HepG2 (cell line): ENCODE measurements at regions not wholly inside any gene's neighbourhood (a gene's known extent, or its start where the extent isn't known, plus 50 kb on each side); places are given as distances from the start of the nearest gene placed in this dataset.

Source experiments
- ATAC-seq: fragments of 200-7000 bp; cut with Tn5 transposase; 3 replicates; pipeline ENCODE4 v1.9.1; 2020; ENCODE audit warnings: mild to moderate bottlenecking, moderate library complexity
- BruUV-seq: library from RNA; stranded (reverse); fragments of 400-500 nt; replicated peaks from 2 replicates; lab custom pipeline; 2021; lab: Mats Ljungman, UMichigan
- CTCF ChIA-PET: fragments of 300-600 bp; formaldehyde crosslinking; extraction: SDS; loops from one replicate; lab custom pipeline; 2021; ENCODE audit warnings: low total read pairs, inconsistent platforms, low intra/inter-chr PET ratio; lab: Yijun Ruan, JAX
- POLR2A ChIA-PET: fragments of 350-600 bp; sonication (Branson Sonifier 250); formaldehyde crosslinking; loops from one replicate; lab custom pipeline; 2020; ENCODE audit warnings: antibody characterized with exemption, inconsistent platforms; lab: Yijun Ruan, JAX
- DNase-seq: peaks from one replicate; pipeline ENCODE4 v3.0.0-alpha.2; 2015; ENCODE audit warnings: low spot score
- FAIRE-seq: peaks from 3 replicates; lab custom pipeline; 2011; peaks lifted over from hg19 to GRCh38; lab: Jason Lieb, UNC
- H2AFZ ChIP-seq: one replicate; pipeline ENCODE4 v1.6.1; 2011; ENCODE audit warnings: low read length, inconsistent platforms
- H3K27ac ChIP-seq: fragments of 300-600 bp; 3 replicates; pipeline ENCODE4 v1.8.0; 2011; ENCODE audit warnings: mixed run types, mild to moderate bottlenecking, mixed read lengths, low read length, inconsistent platforms; ENCODE audit not compliant: insufficient read depth; ENCODE audit errors: extremely low read length
- H3K27me3 ChIP-seq, 2 experiments: fragments of 200-600 bp in 1 of 2; 2 replicates in 1 of 2; 3 replicates in 1 of 2; pipeline versions ENCODE4 v1.6.0 to v1.8.0; 2011; ENCODE audit warnings: low read length in 2 of 2, mild to moderate bottlenecking in 2 of 2, moderate library complexity in 2 of 2, inconsistent platforms in 1 of 2; ENCODE audit not compliant: insufficient read depth in 2 of 2, control insufficient read depth in 1 of 2
- H3K36me3 ChIP-seq, 2 experiments: fragments of 200-600 bp in 1 of 2; replicated peaks in 1 of 2; 2 replicates in 1 of 2; 3 replicates in 1 of 2; pipeline versions ENCODE4 v1.5.1 to v1.8.0; 2011; ENCODE audit warnings: low read length in 2 of 2, inconsistent platforms in 1 of 2; ENCODE audit not compliant: insufficient read depth in 2 of 2, control insufficient read depth in 1 of 2
- H3K4me1 ChIP-seq: 2 replicates; pipeline ENCODE4 v1.5.1; 2012; ENCODE audit warnings: low read length, inconsistent platforms; ENCODE audit not compliant: insufficient read depth
- H3K4me2 ChIP-seq: 2 replicates; pipeline ENCODE4 v1.6.0; 2011; ENCODE audit warnings: low read depth, low read length, inconsistent platforms
- H3K4me3 ChIP-seq, 3 experiments: fragments of 200-600 bp in 1 of 3; sonication (generic), shearing (Covaris generic) in 1 of 3; replicated peaks in 1 of 3; 2 replicates each; pipeline ENCODE4 v1.5.1; 2011 to 2016; ENCODE audit warnings: low read length in 3 of 3, inconsistent platforms in 2 of 3, low read depth in 2 of 3, mild to moderate bottlenecking in 2 of 3, control low read depth in 1 of 3, mixed read lengths in 1 of 3; ENCODE audit not compliant: insufficient read depth in 1 of 3
- H3K79me2 ChIP-seq: one replicate; pipeline ENCODE4 v1.6.1; 2011; ENCODE audit warnings: low read length, inconsistent platforms; ENCODE audit not compliant: insufficient read depth
- H3K9ac ChIP-seq: 2 replicates; pipeline ENCODE4 v1.6.0; 2011; ENCODE audit warnings: mild to moderate bottlenecking, low read depth, low read length, inconsistent platforms; ENCODE audit not compliant: insufficient read depth
- H3K9me3 ChIP-seq: 2 replicates; pipeline ENCODE4 v1.5.1; 2012; ENCODE audit warnings: mild to moderate bottlenecking, low read length
- H4K20me1 ChIP-seq: 2 replicates; pipeline ENCODE4 v1.6.0; 2011; ENCODE audit warnings: inconsistent platforms, mild to moderate bottlenecking, low read length, moderate library complexity; ENCODE audit not compliant: insufficient read depth
- ARNTL ChIP-seq: sonication (generic); formaldehyde crosslinking; IDR thresholded peaks from 2 replicates; pipeline ENCODE4 v1.4.0; 2020; ENCODE audit warnings: mild to moderate bottlenecking, missing genetic modification reagents
- FOXA1 ChIP-seq, 2 experiments: fragments of 450-650 bp in 1 of 2; sonication (generic) in 1 of 2; formaldehyde crosslinking in 1 of 2; IDR thresholded peaks; 2 replicates each; pipeline versions ENCODE4 v1.4.0 to v1.6.1; 2016 to 2020; ENCODE audit warnings: missing genetic modification reagents in 1 of 2
- IRX3 ChIP-seq: sonication (generic); formaldehyde crosslinking; IDR thresholded peaks from 2 replicates; pipeline ENCODE4 v1.8.1; 2023; ENCODE audit warnings: mild to moderate bottlenecking, low read depth, missing genetic modification reagents, borderline replicate concordance
- NCOR1 ChIP-seq: fragments of 200-600 bp; sonication (generic); IDR thresholded peaks from 2 replicates; pipeline ENCODE4 v1.7.0; 2017; ENCODE audit warnings: antibody characterized with exemption, low read length, borderline replicate concordance
- RFX5 ChIP-seq: IDR thresholded peaks from 2 replicates; pipeline ENCODE4 v1.6.1; 2011; ENCODE audit warnings: low read depth, low read length, improper control_type of control experiment
- THAP7 ChIP-seq: sonication (generic); formaldehyde crosslinking; IDR thresholded peaks from 2 replicates; pipeline ENCODE4 v1.8.1; 2023; ENCODE audit warnings: mild to moderate bottlenecking, missing genetic modification reagents
- ZNF75D ChIP-seq: sonication (generic); formaldehyde crosslinking; IDR thresholded peaks from 2 replicates; pipeline ENCODE4 v1.8.1; 2023; ENCODE audit warnings: missing genetic modification reagents, mild to moderate bottlenecking, borderline replicate concordance
- ZNF775 ChIP-seq: sonication (generic); formaldehyde crosslinking; IDR thresholded peaks from 2 replicates; pipeline ENCODE4 v1.4.0; 2020; ENCODE audit warnings: missing genetic modification reagents, mild to moderate bottlenecking, moderate library complexity, borderline replicate concordance
- WGBS: methylation state at CpG from one replicate; pipeline ENCODE4 v1.1.6; 2017; ENCODE audit warnings: low lambda C conversion rate; 5-methylcytosine and 5-hydroxymethylcytosine counted together
- in situ Hi-C: cut with HindIII; loops from 2 replicates; pipeline ENCODE4 v1.10.0; 2017; ENCODE audit warnings: low pct_unique_long_range_greater_than_20kb; ENCODE audit not compliant: extremely low pct_ligation_motif_present
- intact Hi-C: fragments of 100-400 bp; cut with micrococcal nuclease; formaldehyde crosslinking; loops from one replicate; pipeline ENCODE4 v1.10.0; 2022; ENCODE audit not compliant: unreplicated experiment
- TF ChIP-seq, protein P1 (sequence below): sonication (generic); formaldehyde crosslinking; IDR thresholded peaks from 2 replicates; pipeline ENCODE4 v1.5.0; 2020; ENCODE audit warnings: missing genetic modification reagents
- TF ChIP-seq, protein P2 (sequence below): sonication (generic); formaldehyde crosslinking; IDR thresholded peaks from 2 replicates; pipeline ENCODE4 v1.5.1; 2020; ENCODE audit warnings: mild to moderate bottlenecking, moderate library complexity, missing genetic modification reagents

GRCh38 chr5:133694181-133694831, 82.0 kb upstream of the FSTL4 start:
- CTCF ChIA-PET: no interaction called here
- no peak overlapping the region for H3K4me3 ChIP-seq
- WGBS: 22% methylated on average over 6 of the region's 6 CpGs
- BruUV-seq: no TSS peak
- no peak overlapping the region for H2AFZ ChIP-seq
- no peak overlapping the region for H3K4me2 ChIP-seq
- no peaks in the 10 kb centered on the region for H3K36me3 ChIP-seq
- no peaks in the 10 kb centered on the region for H3K79me2 ChIP-seq
- no peak for FAIRE-seq
- H3K27me3 ChIP-seq: peaks cover 0 to 3% of the 10 kb centered on the region in 2 experiments; a peak in 3 of 5 replicates
- TF ChIP-seq ZNF775 (no peak), FOXA1 (IDR thresholded peaks at IDR 0.05) (no peak), FOXA1 (CRISPR knock-in tag; IDR thresholded peaks at IDR 0.05) (no peak), RFX5 (no peak), ZNF75D (CRISPR knock-in tag) (no peak), THAP7 (CRISPR knock-in tag) (no peak), ARNTL (CRISPR knock-in tag) (no peak), IRX3 (CRISPR knock-in tag) (no peak), NCOR1 (no peak)
- TF ChIP-seq, protein P1, sequence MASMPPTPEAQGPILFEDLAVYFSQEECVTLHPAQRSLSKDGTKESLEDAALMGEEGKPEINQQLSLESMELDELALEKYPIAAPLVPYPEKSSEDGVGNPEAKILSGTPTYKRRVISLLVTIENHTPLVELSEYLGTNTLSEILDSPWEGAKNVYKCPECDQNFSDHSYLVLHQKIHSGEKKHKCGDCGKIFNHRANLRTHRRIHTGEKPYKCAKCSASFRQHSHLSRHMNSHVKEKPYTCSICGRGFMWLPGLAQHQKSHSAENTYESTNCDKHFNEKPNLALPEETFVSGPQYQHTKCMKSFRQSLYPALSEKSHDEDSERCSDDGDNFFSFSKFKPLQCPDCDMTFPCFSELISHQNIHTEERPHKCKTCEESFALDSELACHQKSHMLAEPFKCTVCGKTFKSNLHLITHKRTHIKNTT (CRISPR knock-in tag): no peak
- TF ChIP-seq, protein P2, sequence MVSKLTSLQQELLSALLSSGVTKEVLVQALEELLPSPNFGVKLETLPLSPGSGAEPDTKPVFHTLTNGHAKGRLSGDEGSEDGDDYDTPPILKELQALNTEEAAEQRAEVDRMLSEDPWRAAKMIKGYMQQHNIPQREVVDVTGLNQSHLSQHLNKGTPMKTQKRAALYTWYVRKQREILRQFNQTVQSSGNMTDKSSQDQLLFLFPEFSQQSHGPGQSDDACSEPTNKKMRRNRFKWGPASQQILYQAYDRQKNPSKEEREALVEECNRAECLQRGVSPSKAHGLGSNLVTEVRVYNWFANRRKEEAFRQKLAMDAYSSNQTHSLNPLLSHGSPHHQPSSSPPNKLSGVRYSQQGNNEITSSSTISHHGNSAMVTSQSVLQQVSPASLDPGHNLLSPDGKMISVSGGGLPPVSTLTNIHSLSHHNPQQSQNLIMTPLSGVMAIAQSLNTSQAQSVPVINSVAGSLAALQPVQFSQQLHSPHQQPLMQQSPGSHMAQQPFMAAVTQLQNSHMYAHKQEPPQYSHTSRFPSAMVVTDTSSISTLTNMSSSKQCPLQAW (CRISPR knock-in tag): no peak
- TF ChIP-seq, all 625 proteins: peak for 0
- no peak overlapping the region for H3K9ac ChIP-seq
- no peaks in the 10 kb centered on the region for H3K9me3 ChIP-seq
- no peak for ATAC-seq
- intact Hi-C loops (no loop called here), in situ Hi-C loops (no loop called here)
- H3K4me1 ChIP-seq: no peaks in the 10 kb centered on the region
- no peak overlapping the region for H3K27ac ChIP-seq
- POLR2A ChIA-PET: no interaction called here
- DNase-seq: no peak
- no peaks in the 10 kb centered on the region for H4K20me1 ChIP-seq
